HCT116 (cell line): ENCODE measurements at regions not wholly inside any gene's neighbourhood (a gene's known extent, or its start where the extent isn't known, plus 50 kb on each side); places are given as distances from the start of the nearest gene placed in this dataset.

Source experiments
- ATAC-seq: fragments of 200-7000 bp; cut with Tn5 transposase; 2 replicates; pipeline ENCODE4 v1.9.1; 2020; ENCODE audit warnings: mild to moderate bottlenecking, moderate library complexity
- BruUV-seq: library from RNA; stranded (reverse); fragments of 400-500 nt; replicated peaks from 2 replicates; lab custom pipeline; 2021; lab: Mats Ljungman, UMichigan
- CTCF ChIA-PET: fragments of 300-600 bp; sonication (Branson Sonifier 250); formaldehyde crosslinking; loops from one replicate; lab custom pipeline; 2021; ENCODE audit warnings: antibody characterized with exemption; lab: Charles Lee
- POLR2A ChIA-PET: fragments of 300-600, 350-600 bp; sonication (Branson Sonifier 250); formaldehyde crosslinking; loops from one replicate; lab custom pipeline; 2021; ENCODE audit warnings: antibody characterized with exemption; lab: Charles Lee
- RAD21 ChIA-PET, 2 experiments: fragments of 300-600 bp; sonication (Branson Sonifier 250); formaldehyde crosslinking; loops; one replicate each; lab custom pipeline; 2023; ENCODE audit warnings: low total read pairs in 2 of 2; ENCODE audit not compliant: uncharacterized antibody in 2 of 2, unreplicated experiment in 2 of 2, low non-redundant PET in 1 of 2; lab: Charles Lee
- DNase-seq: peaks from one replicate; pipeline ENCODE4 v3.0.0-alpha.2; 2010; ENCODE audit warnings: low read depth, low spot score
- H2AFZ ChIP-seq: fragments of 200-600 bp; shearing (Covaris generic), sonication (generic); 2 replicates; pipeline ENCODE4 v1.6.1; 2017; ENCODE audit warnings: low read depth, mixed run types, mixed read lengths, antibody characterized with exemption, low read length; ENCODE audit not compliant: poor library complexity, severe bottlenecking
- H3K27ac ChIP-seq: 2 replicates; pipeline ENCODE4 v1.5.1; 2012; ENCODE audit warnings: low read depth, low read length
- H3K27me3 ChIP-seq: fragments of 200-600 bp; sonication (generic); 2 replicates; pipeline ENCODE4 v1.6.1; 2016; ENCODE audit warnings: mixed run types, low read length, mixed read lengths; ENCODE audit not compliant: insufficient read depth
- H3K36me3 ChIP-seq, 2 experiments: fragments of 200-500 bp in 1 of 2; fragments of 200-600 bp in 1 of 2; sonication (Bioruptor generic) in 1 of 2; sonication (generic) in 1 of 2; 2 replicates each; pipeline versions ENCODE4 v1.5.1 to v1.6.1; 2014 to 2016; ENCODE audit warnings: low read length in 2 of 2, inconsistent platforms in 1 of 2, mixed read lengths in 1 of 2, mixed run types in 1 of 2; ENCODE audit not compliant: insufficient read depth in 2 of 2, control insufficient read depth in 1 of 2
- H3K4me1 ChIP-seq, 2 experiments: fragments of 200-600 bp in 1 of 2; sonication (generic) in 1 of 2; 2 replicates each; pipeline versions ENCODE4 v1.5.1 to v1.6.1; 2012 to 2017; ENCODE audit warnings: low read length in 2 of 2, inconsistent platforms in 1 of 2, mild to moderate bottlenecking in 1 of 2, mixed read lengths in 1 of 2, mixed run types in 1 of 2, moderate library complexity in 1 of 2; ENCODE audit not compliant: insufficient read depth in 2 of 2, control insufficient read depth in 1 of 2
- H3K4me2 ChIP-seq: fragments of 200-600 bp; sonication (generic); 2 replicates; pipeline ENCODE4 v1.6.1; 2017; ENCODE audit warnings: mixed run types, low read length, mixed read lengths
- H3K4me3 ChIP-seq, 2 experiments: fragments of 200-600 bp in 1 of 2; sonication (generic) in 1 of 2; replicated peaks in 1 of 2; 2 replicates each; pipeline ENCODE4 v1.5.1; 2011 to 2016; ENCODE audit warnings: low read length in 2 of 2, control low read depth in 1 of 2, low read depth in 1 of 2, mild to moderate bottlenecking in 1 of 2, mixed read lengths in 1 of 2, mixed run types in 1 of 2
- H3K79me2 ChIP-seq: fragments of 200-600 bp; sonication (generic); 2 replicates; pipeline ENCODE4 v1.6.1; 2017; ENCODE audit warnings: mild to moderate bottlenecking, mixed run types, low read length, moderate library complexity, mixed read lengths; ENCODE audit not compliant: insufficient read depth
- H3K9ac ChIP-seq: fragments of 200-600 bp; sonication (generic); 2 replicates; pipeline ENCODE4 v1.6.1; 2016; ENCODE audit warnings: low read length, mixed read lengths
- H3K9me2 ChIP-seq: fragments of 200-600 bp; sonication (generic), shearing (Covaris generic); 2 replicates; pipeline ENCODE4 v1.6.1; 2017; ENCODE audit warnings: mixed run types, mild to moderate bottlenecking, moderate library complexity; ENCODE audit not compliant: insufficient read depth
- H3K9me3 ChIP-seq, 2 experiments: fragments of 200-500 bp in 1 of 2; fragments of 200-600 bp in 1 of 2; sonication (Bioruptor generic) in 1 of 2; sonication (generic) in 1 of 2; 2 replicates each; pipeline ENCODE4 v1.6.1; 2014 to 2017; ENCODE audit warnings: low read length in 2 of 2, mixed read lengths in 2 of 2, inconsistent platforms in 1 of 2, low read depth in 1 of 2, mild to moderate bottlenecking in 1 of 2, mixed run types in 1 of 2, moderate library complexity in 1 of 2; ENCODE audit not compliant: control insufficient read depth in 1 of 2, insufficient read depth in 1 of 2
- H4K20me1 ChIP-seq: fragments of 200-600 bp; sonication (generic), shearing (Covaris generic); 2 replicates; pipeline ENCODE4 v1.6.1; 2017; ENCODE audit warnings: mixed run types, mild to moderate bottlenecking, moderate library complexity; ENCODE audit not compliant: insufficient read depth
- ATF3 ChIP-seq: IDR thresholded peaks from 2 replicates; pipeline ENCODE4 v1.6.1; 2012
- CBX3 ChIP-seq: IDR thresholded peaks from 2 replicates; pipeline ENCODE4 v1.6.1; 2012; ENCODE audit warnings: low read depth
- CEBPB ChIP-seq: IDR thresholded peaks from 2 replicates; pipeline ENCODE4 v1.6.1; 2012; ENCODE audit warnings: low read depth
- CTCF ChIP-seq, 3 experiments: fragments of 200-600 bp in 1 of 3; sonication (generic) in 1 of 3; IDR thresholded peaks in 2 of 3; conservative IDR thresholded peaks in 1 of 3; 2 replicates each; pipeline ENCODE4 v1.5.1; 2012 to 2017; ENCODE audit warnings: low read depth in 2 of 3, low read length in 2 of 3, antibody characterized with exemption in 1 of 3, borderline replicate concordance in 1 of 3, control low read depth in 1 of 3, mild to moderate bottlenecking in 1 of 3, mixed read lengths in 1 of 3, mixed run types in 1 of 3, moderate library complexity in 1 of 3; ENCODE audit not compliant: insufficient read depth in 1 of 3
- EGR1 ChIP-seq: IDR thresholded peaks from 2 replicates; pipeline ENCODE4 v1.6.1; 2012; ENCODE audit warnings: low read depth
- ELF1 ChIP-seq: IDR thresholded peaks from 2 replicates; pipeline ENCODE4 v1.6.1; 2012; ENCODE audit warnings: low read depth, borderline replicate concordance
- EZH2 ChIP-seq: fragments of 200-600 bp; sonication (generic); IDR thresholded peaks from 2 replicates; pipeline ENCODE4 v1.6.1; 2017; ENCODE audit warnings: antibody characterized with exemption, mixed run types
- JUND ChIP-seq: IDR thresholded peaks from 2 replicates; pipeline ENCODE4 v1.6.1; 2012
- REST ChIP-seq: IDR thresholded peaks from 2 replicates; pipeline ENCODE4 v1.6.1; 2012; ENCODE audit warnings: low read depth
- SP1 ChIP-seq: IDR thresholded peaks from 2 replicates; pipeline ENCODE4 v1.6.1; 2012; ENCODE audit warnings: low read depth
- SRF ChIP-seq: IDR thresholded peaks from 2 replicates; pipeline ENCODE4 v1.6.1; 2012; ENCODE audit warnings: low read depth
- TCF7L2 ChIP-seq: IDR thresholded peaks from 2 replicates; pipeline ENCODE4 v1.7.0; 2011; ENCODE audit warnings: borderline replicate concordance, inconsistent platforms; ENCODE audit not compliant: insufficient read depth, insufficient read length; ENCODE audit errors: extremely low read depth
- ZBTB33 ChIP-seq: IDR thresholded peaks from 2 replicates; pipeline ENCODE4 v1.6.1; 2011; ENCODE audit warnings: mild to moderate bottlenecking, low read length, moderate library complexity; ENCODE audit not compliant: insufficient replicate concordance; ENCODE audit errors: extremely low read depth
- ZFX ChIP-seq: fragments of 450-650 bp; IDR thresholded peaks from 2 replicates; pipeline ENCODE4 v1.6.1; 2017
- intact Hi-C: fragments of 100-400 bp; cut with micrococcal nuclease; formaldehyde crosslinking; loops from 2 replicates; pipeline ENCODE4 v1.10.0; 2022

GRCh38 chr3:117768581-117768980 is 1059.0 kb downstream of the TUSC7 start (continued):
- TF ChIP-seq REST (no peak), CBX3 (no peak)
- TF ChIP-seq, all 23 proteins: peak for 0

- no peak overlapping the region for H3K9ac ChIP-seq
- POLR2A ChIA-PET: no interaction called here
- H2AFZ ChIP-seq: no peak overlapping the region
- H3K4me1 ChIP-seq: no peaks in the 10 kb centered on the region
- no peak for ATAC-seq
- no peak overlapping the region for H3K4me3 ChIP-seq
- no peak overlapping the region for H3K27ac ChIP-seq
- no peaks in the 10 kb centered on the region for H3K79me2 ChIP-seq
- intact Hi-C loops: no loop called here
- no peak for DNase-seq
- TF ChIP-seq ZBTB33 (no peak), REST (no peak), ATF3 (no peak), SP1 (no peak), TCF7L2 (no peak), EGR1 (no peak), CEBPB (no peak), ELF1 (no peak), JUND (no peak), SRF (no peak), CBX3 (no peak), EZH2 (no peak), CTCF (IDR thresholded peaks at IDR 0.05 in 2 of 3, conservative IDR thresholded peaks at IDR 0.05 in 1 of 3; ENCODE audit: borderline replicate concordance in 1 of 3, insufficient read depth in 1 of 3, low read depth in 2 of 3, low read length in 2 of 3) (no peak), ZFX (no peak)
- TF ChIP-seq, all 23 proteins: peak for 0
- CTCF ChIA-PET: no interaction called here
- no peaks in the 10 kb centered on the region for H3K36me3 ChIP-seq
- H3K9me2 ChIP-seq: no peaks in the 10 kb centered on the region
- 0 out of 2 replicates have a peak, but pooled peaks cover 7% of the 10 kb centered on the region for H3K27me3 ChIP-seq
- no peaks in the 10 kb centered on the region for H3K9me3 ChIP-seq
- RAD21 ChIA-PET: no interaction called here
- no peaks in the 10 kb centered on the region for H4K20me1 ChIP-seq
- no peak overlapping the region for H3K4me2 ChIP-seq
- no TSS peak for BruUV-seq
These were observed 1064.6 kb downstream of the TUSC7 start for GRCh38 chr3:117774130-117774529.
